ENCODE measurements at regions not wholly inside any gene's neighbourhood (a gene's known extent, or its start where the extent isn't known, plus 50 kb on each side); places are given as distances from the start of the nearest gene placed in this dataset.

GRCh38 chr3:66165660-66166059 lies 55.1 kb upstream of the SLC25A26 start:
- no peak for DNase-seq (ENCODE audit: low read depth)

GRCh38 chr3:66164155-66164554 lies 56.6 kb upstream of the SLC25A26 start:
- DNase-seq (ENCODE audit: low read depth), result no peak

GRCh38 chr3:66163222-66163621 lies 57.6 kb upstream of the SLC25A26 start:
- DNase-seq (ENCODE audit: low read depth), result no peak

- no peak for DNase-seq (ENCODE audit: low read depth)
These were observed 58.0 kb upstream of the SLC25A26 start for GRCh38 chr3:66162766-66163165.

- DNase-seq (ENCODE audit: low read depth), result no peak
These were observed 61.7 kb upstream of the SLC25A26 start for GRCh38 chr3:66158933-66159683.

GRCh38 chr3:66154444-66154861 lies 66.3 kb upstream of the SLC25A26 start:
- no peak for DNase-seq (ENCODE audit: low read depth)

- DNase-seq (ENCODE audit: low read depth), result no peak
These were observed 67.0 kb upstream of the SLC25A26 start for GRCh38 chr3:66153481-66154443.

- DNase-seq (ENCODE audit: low read depth), result no peak
These were observed 68.5 kb upstream of the SLC25A26 start for GRCh38 chr3:66152336-66152735.

- DNase-seq (ENCODE audit: low read depth), result no peak
These were observed 69.8 kb upstream of the SLC25A26 start for GRCh38 chr3:66150977-66151376.

GRCh38 chr3:66149269-66149668 lies 71.5 kb upstream of the SLC25A26 start:
- no peak for DNase-seq (ENCODE audit: low read depth)

GRCh38 chr3:66145408-66145733 lies 75.4 kb upstream of the SLC25A26 start:
- DNase-seq (ENCODE audit: low read depth), result no peak

GRCh38 chr3:66144568-66145407 lies 76.0 kb upstream of the SLC25A26 start:
- DNase-seq (ENCODE audit: low read depth), result no peak

GRCh38 chr3:66142079-66142478 lies 78.7 kb upstream of the SLC25A26 start:
- DNase-seq (ENCODE audit: low read depth), result no peak

- no peak for DNase-seq (ENCODE audit: low read depth)
These were observed 79.9 kb upstream of the SLC25A26 start for GRCh38 chr3:66140743-66141372.

GRCh38 chr3:66140106-66140505 lies 80.7 kb upstream of the SLC25A26 start:
- DNase-seq (ENCODE audit: low read depth), result no peak

- no peak for DNase-seq (ENCODE audit: low read depth)
These were observed 81.4 kb upstream of the SLC25A26 start for GRCh38 chr3:66139415-66139814.

- no peak for DNase-seq (ENCODE audit: low read depth)
These were observed 82.2 kb upstream of the SLC25A26 start for GRCh38 chr3:66138336-66139313.

GRCh38 chr3:66136597-66136996 lies 84.2 kb upstream of the SLC25A26 start:
- DNase-seq (ENCODE audit: low read depth), result no peak

- no peak for DNase-seq (ENCODE audit: low read depth)
These were observed 86.9 kb upstream of the SLC25A26 start for GRCh38 chr3:66133853-66134445.

GRCh38 chr3:66133050-66133757 lies 87.6 kb upstream of the SLC25A26 start:
- no peak for DNase-seq (ENCODE audit: low read depth)
